HUES6 (cell line): ENCODE measurements at regions not wholly inside any gene's neighbourhood (a gene's known extent, or its start where the extent isn't known, plus 50 kb on each side); places are given as distances from the start of the nearest gene placed in this dataset.

ENCODE experiments used
- H3K27ac ChIP-seq: 2 replicates; pipeline ENCODE4 v1.7.0; 2013; ENCODE audit warnings: low read depth, mild to moderate bottlenecking, low read length, inconsistent platforms
- H3K27me3 ChIP-seq: 2 replicates; pipeline ENCODE4 v1.6.1; 2013; ENCODE audit warnings: low read length; ENCODE audit not compliant: control insufficient read depth, insufficient read depth
- H3K36me3 ChIP-seq: 2 replicates; pipeline ENCODE4 v1.6.1; 2013; ENCODE audit warnings: low read length; ENCODE audit not compliant: control insufficient read depth, insufficient read depth
- H3K4me1 ChIP-seq: 2 replicates; pipeline ENCODE4 v1.6.1; 2013; ENCODE audit warnings: low read length; ENCODE audit not compliant: control insufficient read depth, insufficient read depth
- H3K4me3 ChIP-seq: 2 replicates; pipeline ENCODE4 v1.5.1; 2013; ENCODE audit warnings: low read depth, low read length
- H3K9ac ChIP-seq: one replicate; pipeline ENCODE4 v1.6.1; 2013; ENCODE audit warnings: mild to moderate bottlenecking, low read length
- H3K9me3 ChIP-seq: 2 replicates; pipeline ENCODE4 v1.6.1; 2013; ENCODE audit warnings: low read depth, low read length; ENCODE audit not compliant: control insufficient read depth, insufficient read depth

GRCh38 chr5:148950471-148950863 is 112.4 kb downstream of the SH3TC2 start:
- Histone ChIP-seq H3K4me1 (peaks cover 28% of the 10 kb centered on the region), H3K4me3 (no peak overlapping the region), H3K27ac (no peak overlapping the region)

GRCh38 chr5:148950892-148951291 is 112.0 kb downstream of the SH3TC2 start:
- Histone ChIP-seq H3K27me3 (no peaks in the 10 kb centered on the region), H3K4me1 (peaks cover 28% of the 10 kb centered on the region), H3K27ac (no peak overlapping the region), H3K9ac (no peak overlapping the region), H3K36me3 (no peaks in the 10 kb centered on the region), H3K9me3 (no peaks in the 10 kb centered on the region), H3K4me3 (no peak overlapping the region)

More at GRCh38 chr5:148950471-148950863, 112.4 kb downstream of the SH3TC2 start:
- Histone ChIP-seq H3K36me3 (no peaks in the 10 kb centered on the region), H3K9ac (no peak overlapping the region), H3K27me3 (no peaks in the 10 kb centered on the region), H3K9me3 (no peaks in the 10 kb centered on the region)

- no peaks in the 10 kb centered on the region for H3K27me3 ChIP-seq
- H3K9me3 ChIP-seq = no peaks in the 10 kb centered on the region
- peaks cover 32% of the 10 kb centered on the region for H3K4me1 ChIP-seq
- no peak overlapping the region for H3K27ac ChIP-seq
- H3K4me3 ChIP-seq = no peak overlapping the region
- no peaks in the 10 kb centered on the region for H3K36me3 ChIP-seq
- H3K9ac ChIP-seq = no peak overlapping the region
Measured at GRCh38 chr5:148951612-148952011, 111.2 kb downstream of the SH3TC2 start.

- Histone ChIP-seq H3K27ac (no peak overlapping the region), H3K9me3 (no peaks in the 10 kb centered on the region), H3K27me3 (no peaks in the 10 kb centered on the region), H3K9ac (peak overlapping the region; percentile 30), H3K36me3 (no peaks in the 10 kb centered on the region), H3K4me1 (peaks cover 39% of the 10 kb centered on the region), H3K4me3 (no peak overlapping the region)
Measured at GRCh38 chr5:148952097-148952867, 110.6 kb downstream of the SH3TC2 start.

GRCh38 chr5:148953711-148954110 is 109.2 kb downstream of the SH3TC2 start:
- no peaks in the 10 kb centered on the region for H3K9me3 ChIP-seq
- no peak overlapping the region for H3K4me3 ChIP-seq
- no peak overlapping the region for H3K9ac ChIP-seq
- H3K27me3 ChIP-seq = no peaks in the 10 kb centered on the region
- no peaks in the 10 kb centered on the region for H3K36me3 ChIP-seq
- H3K4me1 ChIP-seq = peaks cover 41% of the 10 kb centered on the region
- no peak overlapping the region for H3K27ac ChIP-seq
